Naive B cell (primary cell): ENCODE measurements at regions not wholly inside any gene's neighbourhood (a gene's known extent, or its start where the extent isn't known, plus 50 kb on each side); places are given as distances from the start of the nearest gene placed in this dataset.

ENCODE experiments used
- ATAC-seq, 2 donors: fragments of 150-1000 bp; cut with Tn5 transposase; 2 replicates each; pipeline ENCODE4 v1.10.0; 2021; ENCODE audit warnings: low read depth in 2 of 2, mild to moderate bottlenecking in 2 of 2, moderate library complexity in 2 of 2
- DNase-seq: peaks from one replicate; pipeline ENCODE4 v3.0.0; 2022
- H3K27ac Mint-ChIP-seq, 6 donors: one replicate each; pipeline ENCODE4 v1.8.0; 2020 to 2022; ENCODE audit warnings: mild to moderate bottlenecking in 6 of 6, mixed read lengths in 6 of 6, moderate library complexity in 5 of 6, inconsistent platforms in 2 of 6
- H3K27me3 Mint-ChIP-seq, 3 donors: one replicate each; pipeline ENCODE4 v1.8.0; 2021 to 2022; ENCODE audit warnings: mixed read lengths in 3 of 3, mild to moderate bottlenecking in 1 of 3
- H3K36me3 Mint-ChIP-seq, 2 donors: one replicate each; pipeline ENCODE4 v1.8.0; 2020 to 2022; ENCODE audit warnings: mixed read lengths in 2 of 2, inconsistent platforms in 1 of 2, mild to moderate bottlenecking in 1 of 2
- H3K4me1 Mint-ChIP-seq, 3 donors: one replicate each; pipeline ENCODE4 v1.8.0; 2020 to 2022; ENCODE audit warnings: mixed read lengths in 3 of 3, inconsistent platforms in 1 of 3, mild to moderate bottlenecking in 1 of 3, moderate library complexity in 1 of 3
- H3K4me3 Mint-ChIP-seq, 8 donors: one replicate each; pipeline ENCODE4 v1.8.0; 2020 to 2022; ENCODE audit warnings: mild to moderate bottlenecking in 8 of 8, mixed read lengths in 8 of 8, moderate library complexity in 8 of 8, inconsistent platforms in 2 of 8
- H3K9me3 Mint-ChIP-seq, 7 donors: one replicate each; pipeline ENCODE4 v1.8.0; 2020 to 2022; ENCODE audit warnings: mixed read lengths in 7 of 7, mild to moderate bottlenecking in 5 of 7, inconsistent platforms in 2 of 7, moderate library complexity in 1 of 7

DNA sequence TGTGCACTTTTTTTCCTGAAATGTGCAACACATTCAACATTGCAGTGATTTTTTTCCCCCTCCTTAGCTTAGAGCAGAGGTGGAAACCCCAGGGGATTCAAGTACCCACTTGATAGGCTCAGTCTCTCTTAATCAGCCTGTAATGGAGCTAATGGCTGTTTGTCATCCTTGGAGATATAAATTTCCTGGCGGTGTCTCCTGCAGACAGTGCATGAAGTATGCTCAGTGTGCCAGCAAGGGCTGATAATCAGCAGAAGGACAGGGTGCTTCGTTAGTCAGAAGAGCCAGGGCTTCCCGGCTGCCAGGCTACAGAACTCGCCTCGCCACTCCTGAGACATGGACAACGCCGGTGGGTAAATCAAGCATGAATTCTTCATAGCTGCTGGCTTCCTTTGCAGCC lies 69.8 kb upstream of the PHACTR2 start:
- H3K4me3 Mint-ChIP-seq: no peak overlapping the region
- H3K27ac Mint-ChIP-seq: no peak overlapping the region
- H3K4me1 Mint-ChIP-seq: peaks cover 0 to 6% (median 0%) of the 10 kb centered on the region in 3 donors
- H3K36me3 Mint-ChIP-seq: no peaks in the 10 kb centered on the region
- H3K27me3 Mint-ChIP-seq: no peaks in the 10 kb centered on the region
- no peak for ATAC-seq
- no peak for DNase-seq
- peaks cover 0 to 2% (median 0%) of the 10 kb centered on the region in 7 donors for H3K9me3 Mint-ChIP-seq

DNA sequence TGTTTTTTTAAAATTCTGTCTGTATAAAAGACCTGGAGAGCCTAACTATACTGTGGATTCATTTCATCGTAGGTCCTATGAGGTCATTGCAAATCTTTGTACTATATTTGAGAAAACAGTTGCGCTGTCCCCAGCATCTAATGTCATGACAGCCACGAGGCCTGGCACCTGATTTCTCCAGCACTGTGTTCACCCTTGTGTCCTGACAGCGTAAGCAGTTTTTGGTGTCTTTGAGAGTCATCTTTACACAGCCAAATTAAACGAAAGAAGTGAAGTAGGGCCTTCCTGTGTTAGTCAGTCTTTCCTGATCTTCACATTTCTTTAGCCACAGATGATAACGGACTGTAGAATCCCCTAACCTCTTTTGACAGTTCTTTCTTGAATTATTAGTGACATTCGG lies 70.6 kb upstream of the PHACTR2 start:
- Mint-ChIP-seq H3K4me1 (peaks cover 0 to 6% (median 0%) of the 10 kb centered on the region in 3 donors), H3K27ac (no peak overlapping the region), H3K27me3 (no peaks in the 10 kb centered on the region), H3K9me3 (peaks cover 0 to 2% (median 0%) of the 10 kb centered on the region in 7 donors), H3K36me3 (no peaks in the 10 kb centered on the region), H3K4me3 (no peak overlapping the region)
- ATAC-seq (no peak), DNase-seq (no peak)

DNA sequence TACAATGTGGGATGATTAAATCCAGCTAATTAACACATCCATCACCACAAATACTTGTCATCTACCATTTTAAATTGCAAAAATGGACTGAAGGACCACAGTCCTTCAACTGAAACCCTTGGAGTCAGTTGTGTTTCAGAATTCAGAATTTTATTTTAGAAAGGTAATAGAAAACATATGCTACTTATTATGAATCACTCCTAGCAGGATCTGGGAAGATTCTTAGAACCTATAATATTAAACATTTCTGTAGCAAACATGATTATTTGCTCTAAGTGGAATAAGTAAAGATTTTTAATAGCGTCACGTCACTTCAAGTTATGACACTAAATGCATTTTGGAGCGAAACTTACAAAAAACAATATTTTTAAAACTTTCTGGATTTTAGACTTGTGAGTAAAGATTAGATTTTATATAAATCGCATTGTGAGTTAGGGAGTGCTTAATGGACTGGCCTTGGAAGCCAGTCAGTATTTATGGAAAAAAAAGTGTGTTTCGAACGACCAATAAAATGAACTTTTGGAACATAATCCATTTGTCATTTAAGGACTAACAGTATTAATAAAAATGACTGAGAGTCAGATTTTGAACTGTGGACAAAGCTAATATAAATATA lies 71.8 kb upstream of the PHACTR2 start:
- DNase-seq: no peak
- Mint-ChIP-seq H3K27me3 (no peaks in the 10 kb centered on the region), H3K4me3 (no peak overlapping the region), H3K27ac (no peak overlapping the region), H3K9me3 (no peaks in the 10 kb centered on the region), H3K4me1 (no peaks in the 10 kb centered on the region), H3K36me3 (no peaks in the 10 kb centered on the region)
- no peak for ATAC-seq

DNA sequence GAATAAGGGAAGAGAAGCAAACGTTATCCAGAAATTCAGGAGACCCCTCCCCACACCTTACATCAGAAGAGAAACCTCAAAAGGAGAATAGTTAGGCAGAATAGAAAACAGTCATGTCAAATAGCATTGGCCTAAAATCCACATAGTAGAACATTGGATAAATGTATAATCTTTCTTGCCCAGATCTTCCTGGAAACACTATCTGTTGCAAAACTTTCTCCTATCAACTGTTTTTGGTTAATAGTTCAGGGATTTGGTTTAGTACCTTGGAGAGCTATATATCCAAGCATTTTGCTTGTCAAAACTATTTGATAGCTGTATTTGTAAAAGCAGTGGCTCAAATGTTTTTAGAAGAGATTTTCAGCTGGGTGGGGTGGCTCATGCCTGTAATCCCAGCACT lies 74.3 kb upstream of the PHACTR2 start:
- Mint-ChIP-seq H3K9me3 (peaks cover 0 to 5% (median 0%) of the 10 kb centered on the region in 7 donors), H3K4me1 (peaks cover 4 to 5% (median 4%) of the 10 kb centered on the region in 3 donors), H3K36me3 (no peaks in the 10 kb centered on the region), H3K27me3 (no peaks in the 10 kb centered on the region), H3K4me3 (no peak overlapping the region), H3K27ac (no peak overlapping the region)
- no peak for DNase-seq
- no peak for ATAC-seq

DNA sequence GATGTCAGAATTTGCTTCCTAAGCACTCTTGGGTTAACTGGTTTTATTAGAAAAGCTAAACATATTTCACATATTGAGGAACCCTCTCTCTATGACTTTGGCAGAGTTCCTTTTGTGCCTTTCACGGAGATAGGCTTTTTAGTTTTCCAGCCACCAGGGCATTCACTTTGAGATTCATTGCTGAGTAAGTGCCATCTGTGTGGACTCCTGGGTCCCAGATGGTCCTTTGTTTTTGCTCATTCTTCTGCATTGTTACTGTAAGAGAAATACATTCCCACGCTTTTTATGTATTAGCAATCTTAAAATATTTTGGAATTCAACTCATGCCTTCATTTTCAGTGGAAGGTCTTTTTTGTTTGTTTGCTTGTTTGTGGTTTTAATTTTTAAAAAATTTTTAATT lies 76.3 kb upstream of the PHACTR2 start:
- Mint-ChIP-seq H3K9me3 (peaks cover 3 to 18% (median 7%) of the 10 kb centered on the region in 7 donors), H3K27me3 (no peaks in the 10 kb centered on the region), H3K4me3 (no peak overlapping the region), H3K36me3 (peaks cover 4 to 8% of the 10 kb centered on the region in 2 donors), H3K27ac (no peak overlapping the region), H3K4me1 (peaks cover 11 to 13% (median 12%) of the 10 kb centered on the region in 3 donors)
- no peak for DNase-seq
- ATAC-seq: no peak

DNA sequence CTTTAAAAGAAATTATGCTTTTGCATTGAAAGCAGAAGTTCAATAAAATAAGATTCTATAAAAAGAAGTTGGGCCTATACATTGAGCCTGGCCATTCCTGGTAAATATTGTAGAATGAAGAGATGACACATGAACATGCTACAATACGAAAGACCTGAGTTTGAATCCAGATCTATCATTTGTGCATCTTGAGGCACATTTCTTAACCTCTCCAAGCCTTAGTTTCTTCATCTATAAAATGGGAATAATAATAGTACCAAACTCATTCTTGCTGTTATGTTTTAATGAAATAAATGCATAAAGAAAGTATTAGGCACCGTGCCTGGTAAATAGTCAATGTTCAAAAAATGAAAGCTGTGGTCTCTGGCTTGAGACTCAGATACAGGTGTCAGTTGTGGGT lies 76.9 kb upstream of the PHACTR2 start:
- H3K9me3 Mint-ChIP-seq: peaks cover 3 to 18% (median 7%) of the 10 kb centered on the region in 7 donors
- ATAC-seq: no peak

DNA sequence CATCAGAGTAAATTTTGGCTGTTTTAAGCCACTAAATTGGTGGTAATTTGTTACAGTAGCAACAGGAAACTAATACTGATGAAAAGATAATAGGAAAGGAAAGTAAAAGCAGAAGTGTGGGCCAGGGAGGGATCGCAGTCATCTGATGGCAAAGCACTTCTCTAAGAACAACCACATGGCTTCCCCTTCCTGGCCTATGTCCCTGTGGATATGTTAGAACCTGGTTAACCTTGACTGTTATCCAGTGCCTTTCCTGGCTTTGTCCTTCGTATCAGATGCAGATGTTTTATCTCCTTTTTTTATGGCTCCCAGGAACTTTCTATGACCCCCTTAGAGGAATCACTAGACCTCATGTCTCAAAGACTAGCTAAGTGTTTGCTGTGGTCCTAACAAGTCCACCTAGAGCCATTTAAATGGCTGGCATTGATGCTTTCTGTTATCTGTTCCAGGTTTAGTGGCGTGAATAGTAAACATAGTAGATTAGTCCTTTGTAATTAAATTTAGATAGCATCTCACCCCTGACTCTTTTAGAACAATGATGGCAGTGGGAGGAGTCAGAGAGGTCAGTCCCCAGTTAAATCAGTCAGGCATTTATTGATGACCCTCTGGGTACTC lies 79.2 kb upstream of the PHACTR2 start:
- Mint-ChIP-seq H3K36me3 (peaks cover 4 to 8% of the 10 kb centered on the region in 2 donors), H3K27ac (peak overlapping the region in 2 of 6 donors; percentile 33 to 73), H3K27me3 (no peaks in the 10 kb centered on the region), H3K9me3 (peaks cover 3 to 18% (median 7%) of the 10 kb centered on the region in 7 donors), H3K4me3 (peak overlapping the region in 1 of 8 donors; percentile 46), H3K4me1 (peaks cover 11 to 13% (median 12%) of the 10 kb centered on the region in 3 donors)
- no peak for DNase-seq
- ATAC-seq: peak in 1 of 2 donors; percentile 55

More for the DNA sequence above, 76.9 kb upstream of the PHACTR2 start:
- Mint-ChIP-seq H3K4me1 (peaks cover 11 to 13% (median 12%) of the 10 kb centered on the region in 3 donors), H3K27ac (no peak overlapping the region), H3K27me3 (no peaks in the 10 kb centered on the region), H3K4me3 (no peak overlapping the region), H3K36me3 (peaks cover 4 to 8% of the 10 kb centered on the region in 2 donors)
- no peak for DNase-seq

DNA sequence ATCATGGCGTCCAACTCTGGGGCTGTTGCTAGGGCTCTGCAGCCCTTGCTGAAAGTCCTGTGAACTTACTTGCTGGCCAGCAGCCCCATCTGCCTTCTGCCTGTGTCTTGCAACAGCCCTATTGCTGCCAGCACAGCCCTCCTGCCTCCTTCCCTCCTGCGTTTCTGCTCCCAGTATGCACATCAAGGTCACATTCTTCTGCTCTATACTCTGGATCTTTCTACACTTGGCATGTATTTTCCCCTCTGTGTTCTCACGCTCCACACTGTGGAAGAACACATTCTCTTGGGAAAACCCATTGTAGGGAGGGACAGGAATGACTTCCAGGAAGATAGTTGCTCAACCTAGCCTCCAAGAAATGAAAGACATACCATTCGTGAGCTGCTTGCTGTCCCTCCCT lies 80.9 kb upstream of the PHACTR2 start:
- Mint-ChIP-seq H3K4me3 (no peak overlapping the region), H3K27ac (no peak overlapping the region), H3K4me1 (peaks cover 11 to 13% (median 12%) of the 10 kb centered on the region in 3 donors), H3K9me3 (peaks cover 3 to 18% (median 7%) of the 10 kb centered on the region in 7 donors), H3K27me3 (no peaks in the 10 kb centered on the region), H3K36me3 (peaks cover 4 to 8% of the 10 kb centered on the region in 2 donors)
- no peak for ATAC-seq
- DNase-seq: no peak

DNA sequence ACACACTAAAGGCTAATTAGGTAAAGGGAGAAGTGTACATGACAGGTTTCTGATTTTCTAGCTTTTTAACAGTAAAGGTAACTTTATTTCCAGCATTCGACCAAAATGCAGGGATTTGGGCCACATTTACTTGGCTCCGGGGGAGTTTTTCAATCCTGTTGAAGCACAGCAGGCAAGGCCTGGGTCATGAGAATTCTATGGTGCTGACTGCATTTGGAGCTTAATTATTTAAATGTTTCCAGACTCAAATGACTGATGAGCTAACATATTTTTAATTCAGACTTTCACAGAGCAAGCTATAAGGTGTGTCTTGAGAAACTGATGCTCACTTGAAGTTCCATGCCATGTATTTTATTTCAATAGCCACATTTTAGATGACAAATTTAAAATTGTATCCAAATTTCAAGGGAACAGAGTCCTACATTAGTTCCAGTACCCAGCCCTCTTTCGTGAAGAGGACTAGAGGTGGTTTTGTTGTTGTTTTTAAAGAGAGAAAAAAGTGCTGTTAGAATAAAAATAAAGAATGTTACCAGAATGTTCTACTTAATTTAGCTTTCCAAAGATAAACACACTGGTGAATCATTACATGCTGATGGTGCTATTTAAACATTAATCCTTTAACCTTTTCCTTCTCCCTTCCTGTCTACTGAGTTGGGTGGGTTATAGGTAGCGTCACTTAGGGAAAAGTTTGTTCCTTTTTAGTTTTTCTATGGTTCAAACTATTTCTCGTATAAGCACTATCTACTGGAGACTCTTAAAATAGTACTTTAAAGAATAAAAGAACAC lies 82.3 kb upstream of the PHACTR2 start:
- Mint-ChIP-seq H3K4me1 (peaks cover 11 to 13% (median 12%) of the 10 kb centered on the region in 3 donors), H3K4me3 (no peak overlapping the region), H3K27ac (peak overlapping the region in 1 of 6 donors; percentile 33), H3K9me3 (peaks cover 3 to 18% (median 7%) of the 10 kb centered on the region in 7 donors), H3K27me3 (no peaks in the 10 kb centered on the region), H3K36me3 (peaks cover 4 to 8% of the 10 kb centered on the region in 2 donors)
- ATAC-seq (no peak), DNase-seq (no peak)

DNA sequence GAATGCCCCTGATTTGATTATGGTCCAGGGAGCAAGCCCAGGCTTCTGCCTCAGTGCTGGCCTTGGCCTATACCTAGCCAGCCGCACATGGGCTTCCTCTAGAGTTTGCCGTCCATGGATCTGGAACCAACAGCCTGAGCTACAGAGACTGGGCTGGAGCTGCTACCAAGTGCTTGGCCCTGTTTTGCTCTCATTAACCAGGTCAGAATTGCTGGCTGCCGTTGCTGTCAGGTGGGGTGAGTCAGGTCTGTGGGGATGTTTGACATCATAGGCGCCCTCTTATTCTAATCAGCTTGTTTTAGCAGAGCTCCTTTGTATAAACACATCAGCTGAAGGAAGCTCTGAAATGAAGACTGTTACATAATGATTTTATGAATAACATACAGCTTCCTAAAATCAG lies 83.1 kb upstream of the PHACTR2 start:
- H3K4me3 Mint-ChIP-seq: no peak overlapping the region
- H3K27ac Mint-ChIP-seq: peak overlapping the region in 1 of 6 donors; percentile 33
- DNase-seq (no peak), ATAC-seq (no peak)
- H3K27me3 Mint-ChIP-seq: no peaks in the 10 kb centered on the region
- H3K4me1 Mint-ChIP-seq: peaks cover 11 to 13% (median 12%) of the 10 kb centered on the region in 3 donors
- peaks cover 3 to 18% (median 7%) of the 10 kb centered on the region in 7 donors for H3K9me3 Mint-ChIP-seq
- peaks cover 4 to 8% of the 10 kb centered on the region in 2 donors for H3K36me3 Mint-ChIP-seq

DNA sequence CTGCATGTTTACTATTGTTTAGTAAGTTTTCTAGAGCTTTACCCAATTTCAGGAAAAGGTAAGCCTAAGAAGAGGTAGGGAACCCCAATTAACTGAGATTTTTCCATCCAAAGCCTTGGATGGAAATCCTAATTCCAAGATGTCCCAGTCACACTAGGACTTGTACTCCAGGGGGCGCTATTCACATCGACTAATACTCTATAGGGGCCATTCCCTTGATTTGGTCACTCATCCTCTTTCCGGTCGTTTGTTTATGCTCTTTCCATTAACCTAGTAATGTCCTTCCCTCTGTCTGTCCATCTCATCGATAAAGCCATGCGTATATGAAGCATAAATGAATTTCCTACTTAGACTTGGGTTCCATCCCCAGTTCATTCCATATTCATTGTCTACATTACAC lies 80.8 kb upstream of the FUCA2 start:
- Mint-ChIP-seq H3K4me3 (no peak overlapping the region), H3K27ac (no peak overlapping the region), H3K4me1 (no peaks in the 10 kb centered on the region), H3K27me3 (no peaks in the 10 kb centered on the region), H3K9me3 (peaks cover 0 to 2% (median 0%) of the 10 kb centered on the region in 7 donors), H3K36me3 (no peaks in the 10 kb centered on the region)
- DNase-seq (no peak), ATAC-seq (no peak)

DNA sequence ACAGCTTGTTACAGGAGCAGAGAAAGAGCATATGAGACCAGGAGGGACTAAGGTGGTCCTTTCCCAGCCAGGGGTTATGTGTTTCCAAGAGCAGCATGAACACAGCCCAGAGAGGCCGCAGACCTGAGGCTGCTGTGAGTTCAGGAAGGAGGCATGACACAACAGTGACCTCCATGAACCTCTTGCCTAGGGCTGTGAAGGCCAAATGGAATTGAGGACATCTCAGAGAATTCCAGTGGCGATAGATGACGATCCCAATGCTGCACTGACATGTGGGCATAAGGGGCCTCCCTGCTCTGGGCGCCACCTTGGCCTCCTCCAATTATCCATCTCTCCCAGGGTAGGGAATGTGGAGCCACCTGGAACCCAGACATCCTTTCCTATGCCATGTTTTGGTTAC lies 79.9 kb upstream of the FUCA2 start:
- peak overlapping the region in 1 of 8 donors; percentile 60 for H3K4me3 Mint-ChIP-seq
- no peak for ATAC-seq
- H3K36me3 Mint-ChIP-seq: no peaks in the 10 kb centered on the region

DNA sequence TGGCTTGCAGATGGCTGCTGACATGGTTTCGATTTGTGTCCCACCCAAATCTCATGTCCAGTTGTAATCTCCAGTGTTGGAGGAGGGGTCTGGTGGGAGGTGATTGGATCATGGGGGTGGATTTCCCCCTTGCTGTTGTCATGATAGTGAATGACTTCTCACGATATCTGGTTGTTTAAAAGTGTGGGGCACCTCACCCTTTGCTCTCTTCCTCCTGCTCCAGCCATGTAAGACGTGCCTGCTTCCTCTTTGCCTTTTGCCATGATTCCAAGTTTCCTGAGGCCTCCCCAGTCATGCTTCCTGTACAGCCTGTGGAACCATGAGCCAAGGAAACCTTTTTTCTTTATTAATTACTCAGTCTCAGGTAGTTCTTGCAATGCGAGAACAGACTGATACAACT lies 77.6 kb upstream of the FUCA2 start:
- Mint-ChIP-seq H3K4me3 (no peak overlapping the region), H3K27ac (peak overlapping the region in 2 of 6 donors; percentile 65 to 68), H3K36me3 (no peaks in the 10 kb centered on the region), H3K9me3 (no peaks in the 10 kb centered on the region), H3K4me1 (no peaks in the 10 kb centered on the region), H3K27me3 (no peaks in the 10 kb centered on the region)
- DNase-seq: no peak
- no peak for ATAC-seq

More for the DNA sequence above, 79.9 kb upstream of the FUCA2 start:
- H3K9me3 Mint-ChIP-seq: no peaks in the 10 kb centered on the region
- no peak for DNase-seq
- H3K27me3 Mint-ChIP-seq: no peaks in the 10 kb centered on the region
- no peak overlapping the region for H3K27ac Mint-ChIP-seq
- H3K4me1 Mint-ChIP-seq: no peaks in the 10 kb centered on the region
